SK-N-SH treated with all-trans-retinoic acid at 6 μM for 48 hours (cell line): ENCODE measurements at regions not wholly inside any gene's neighbourhood (a gene's known extent, or its start where the extent isn't known, plus 50 kb on each side); places are given as distances from the start of the nearest gene placed in this dataset.

ENCODE experiments used
- ATAC-seq: fragments of 200-7000 bp; cut with Tn5 transposase; 3 replicates; pipeline ENCODE4 v1.9.1; 2020; ENCODE audit warnings: mild to moderate bottlenecking, moderate library complexity
- ARNTL ChIP-seq: fragments of 450-650 bp; formaldehyde crosslinking; IDR thresholded peaks from 2 replicates; pipeline ENCODE4 v1.5.0; 2020; ENCODE audit warnings: low read depth, mild to moderate bottlenecking, moderate library complexity, borderline replicate concordance
- BACH2 ChIP-seq: fragments of 250-450 bp; sonication (Bioruptor Pico); IDR thresholded peaks from 2 replicates; pipeline ENCODE4 v1.9.0; 2021; ENCODE audit warnings: mild to moderate bottlenecking, borderline replicate concordance
- CSDC2 ChIP-seq: fragments of 250-450 bp; sonication (Bioruptor Pico); IDR thresholded peaks from 2 replicates; pipeline ENCODE4 v1.5.0; 2020; ENCODE audit warnings: mild to moderate bottlenecking, moderate library complexity
- CSRNP3 ChIP-seq: fragments of 250-450 bp; sonication (Bioruptor Pico); IDR thresholded peaks from 2 replicates; pipeline ENCODE4 v1.5.1; 2021; ENCODE audit warnings: mild to moderate bottlenecking, moderate library complexity
- ESRRG ChIP-seq: fragments of 250-450 bp; sonication (Bioruptor Pico); IDR thresholded peaks from 2 replicates; pipeline ENCODE4 v1.6.1; 2021; ENCODE audit warnings: mild to moderate bottlenecking
- GLIS3 ChIP-seq: fragments of 250-450 bp; sonication (Bioruptor Pico); IDR thresholded peaks from 2 replicates; pipeline ENCODE4 v1.5.0; 2020; ENCODE audit warnings: mild to moderate bottlenecking, moderate library complexity
- ISL1 ChIP-seq: fragments of 250-450 bp; sonication (Bioruptor Pico); IDR thresholded peaks from 2 replicates; pipeline ENCODE4 v2.1.2; 2022; ENCODE audit warnings: mild to moderate bottlenecking, moderate library complexity
- OSR1 ChIP-seq: fragments of 250-450 bp; sonication (Bioruptor Pico); IDR thresholded peaks from 2 replicates; pipeline ENCODE4 v1.8.0; 2022; ENCODE audit warnings: moderate library complexity, mild to moderate bottlenecking, inconsistent platforms
- PATZ1 ChIP-seq: fragments of 250-450 bp; sonication (Bioruptor Pico); IDR thresholded peaks from 2 replicates; pipeline ENCODE4 v1.8.0; 2020; ENCODE audit warnings: mild to moderate bottlenecking, moderate library complexity, borderline replicate concordance
- POU6F1 ChIP-seq: fragments of 250-450 bp; sonication (Bioruptor Pico); IDR thresholded peaks from 2 replicates; pipeline ENCODE4 v1.8.0; 2021; ENCODE audit warnings: low read depth, mild to moderate bottlenecking, moderate library complexity, borderline replicate concordance
- PPARA ChIP-seq: fragments of 250-450 bp; sonication (Bioruptor Pico); IDR thresholded peaks from 2 replicates; pipeline ENCODE4 v1.5.0; 2020; ENCODE audit warnings: mild to moderate bottlenecking, borderline replicate concordance
- RARB ChIP-seq: fragments of 250-450 bp; sonication (Bioruptor Pico); IDR thresholded peaks from 2 replicates; pipeline ENCODE4 v1.8.0; 2021; ENCODE audit warnings: mild to moderate bottlenecking, moderate library complexity
- TCF4 ChIP-seq: fragments of 250-450 bp; sonication (Bioruptor Pico); IDR thresholded peaks from 2 replicates; pipeline ENCODE4 v1.8.0; 2021; ENCODE audit warnings: mild to moderate bottlenecking, moderate library complexity, borderline replicate concordance
- TOX ChIP-seq: fragments of 250-450 bp; sonication (Bioruptor Pico); IDR thresholded peaks from 2 replicates; pipeline ENCODE4 v1.8.0; 2021; ENCODE audit warnings: mild to moderate bottlenecking, moderate library complexity, borderline replicate concordance
- TSHZ2 ChIP-seq: fragments of 250-450 bp; sonication (Bioruptor Pico); IDR thresholded peaks from 2 replicates; pipeline ENCODE4 v1.5.0; 2020; ENCODE audit warnings: mild to moderate bottlenecking, moderate library complexity
- ZC3H10 ChIP-seq: fragments of 250-450 bp; sonication (Bioruptor Pico); IDR thresholded peaks from 2 replicates; pipeline ENCODE4 v1.5.1; 2021; ENCODE audit warnings: mild to moderate bottlenecking, moderate library complexity
- ZFP3 ChIP-seq: fragments of 250-450 bp; sonication (Bioruptor Pico); IDR thresholded peaks from 2 replicates; pipeline ENCODE4 v1.5.0; 2020; ENCODE audit warnings: mild to moderate bottlenecking, moderate library complexity
- ZFP30 ChIP-seq: fragments of 450-650 bp; formaldehyde crosslinking; IDR thresholded peaks from 2 replicates; pipeline ENCODE4 v1.5.0; 2022; ENCODE audit warnings: mild to moderate bottlenecking, moderate library complexity
- ZNF70 ChIP-seq: fragments of 450-650 bp; formaldehyde crosslinking; IDR thresholded peaks from 2 replicates; pipeline ENCODE4 v1.5.0; 2020; ENCODE audit warnings: mild to moderate bottlenecking, moderate library complexity

- TF ChIP-seq CSDC2 (CRISPR knock-in tag) = no peak
- TF ChIP-seq ISL1 (CRISPR knock-in tag) = no peak
- no peak for TF ChIP-seq ZFP30 (CRISPR knock-in tag)
- no peak for TF ChIP-seq POU6F1 (CRISPR knock-in tag)
- no peak for TF ChIP-seq ARNTL (CRISPR knock-in tag)
- TF ChIP-seq ESRRG (CRISPR knock-in tag) = no peak
- TF ChIP-seq CSRNP3 = no peak
- no peak for TF ChIP-seq ZC3H10 (CRISPR knock-in tag)
- TF ChIP-seq RARB = no peak
- ATAC-seq = no peak
Measured at GRCh38 chr17:77769762-77770161, 188.7 kb upstream of the TNRC6C start.

- TF ChIP-seq ZFP3 (CRISPR knock-in tag) = no peak
- TF ChIP-seq ARNTL (CRISPR knock-in tag) = no peak
- TF ChIP-seq TCF4 (CRISPR knock-in tag) = no peak
- 0 out of 2 replicates have a peak, but pooled peaks have one; percentile 18 for TF ChIP-seq ZNF70
- peak; percentile 73 for ATAC-seq
Measured at GRCh38 chr17:77770331-77771105, 188.0 kb upstream of the TNRC6C start.

GRCh38 chr17:77771145-77771544 lies 187.4 kb upstream of the TNRC6C start:
- no peak; the same call in 1 of the 3 replicates for ATAC-seq

More at GRCh38 chr17:77771145-77771544, 187.4 kb upstream of the TNRC6C start:
- TF ChIP-seq GLIS3 (CRISPR knock-in tag) (no peak), ZFP3 (CRISPR knock-in tag) (no peak), TCF4 (CRISPR knock-in tag) (no peak), CSDC2 (CRISPR knock-in tag) (no peak), BACH2 (CRISPR knock-in tag) (no peak), ZNF70 (no peak), ESRRG (CRISPR knock-in tag) (no peak), PPARA (no peak), TOX (no peak), OSR1 (CRISPR knock-in tag) (no peak), ZFP30 (CRISPR knock-in tag) (no peak), TSHZ2 (CRISPR knock-in tag) (no peak), PATZ1 (no peak), ZC3H10 (CRISPR knock-in tag) (no peak), RARB (no peak), CSRNP3 (no peak)
- TF ChIP-seq, all 23 proteins: peak for 0
